K562 (cell line): ENCODE measurements at regions not wholly inside any gene's neighbourhood (a gene's known extent, or its start where the extent isn't known, plus 50 kb on each side); places are given as distances from the start of the nearest gene placed in this dataset.
A peak's percentile ranks its signal among the peaks of the same experiment; 100 is the strongest.

Source experiments
- BRD9 ChIP-seq: fragments of 450-650 bp; IDR thresholded peaks from 2 replicates; pipeline ENCODE4 v1.6.1; 2018; ENCODE audit warnings: low read depth; ENCODE audit not compliant: partially characterized antibody
- CBX3 ChIP-seq, 2 experiments: IDR thresholded peaks; 1 replicate in 1 of 2; 2 replicates in 1 of 2; pipeline ENCODE4 v1.6.1; 2012; ENCODE audit warnings: inconsistent platforms in 2 of 2, low read length in 2 of 2, borderline replicate concordance in 1 of 2, control low read depth in 1 of 2
- CBX8 ChIP-seq: fragments of 200-600 bp; sonication (generic); IDR thresholded peaks from 2 replicates; pipeline ENCODE4 v1.6.1; 2012; ENCODE audit warnings: borderline replicate concordance, mixed run types, low read depth, mild to moderate bottlenecking, moderate library complexity, mixed read lengths, low read length, control low read depth, inconsistent platforms; ENCODE audit not compliant: poor library complexity, severe bottlenecking; ENCODE audit errors: extremely low read depth
- CGGBP1 ChIP-seq: fragments of 250-450 bp; sonication (Bioruptor Pico); IDR thresholded peaks from 2 replicates; pipeline ENCODE4 v1.9.0; 2021; ENCODE audit warnings: mild to moderate bottlenecking
- CHAMP1 ChIP-seq: fragments of 450-650 bp; IDR thresholded peaks from 2 replicates; pipeline ENCODE4 v1.6.1; 2016; ENCODE audit warnings: mild to moderate bottlenecking
- FOXK2 ChIP-seq, 2 experiments: fragments of 450-650 bp; IDR thresholded peaks in 1 of 2; conservative IDR thresholded peaks in 1 of 2; 2 replicates each; pipeline ENCODE4 v1.6.1; 2016; ENCODE audit warnings: low read depth in 2 of 2, mild to moderate bottlenecking in 1 of 2
- KDM1A ChIP-seq, 2 experiments: fragments of 450-650 bp; IDR thresholded peaks; 2 replicates each; pipeline ENCODE4 v1.6.1; 2016; ENCODE audit warnings: mild to moderate bottlenecking in 2 of 2
- L3MBTL2 ChIP-seq: fragments of 450-650 bp; IDR thresholded peaks from 2 replicates; pipeline ENCODE4 v1.6.1; 2016; ENCODE audit warnings: mild to moderate bottlenecking, moderate library complexity
- MEF2D ChIP-seq: conservative IDR thresholded peaks from 2 replicates; pipeline ENCODE4 v1.6.1; 2016; ENCODE audit warnings: low read depth, missing genetic modification characterization, missing compliant biosample characterization
- MIER1 ChIP-seq: fragments of 450-650 bp; IDR thresholded peaks from 2 replicates; pipeline ENCODE4 v1.6.1; 2016; ENCODE audit warnings: antibody characterized with exemption, mild to moderate bottlenecking, low read depth
- NRF1 ChIP-seq, 2 experiments: fragments of 450-650 bp; IDR thresholded peaks in 1 of 2; conservative IDR thresholded peaks in 1 of 2; 2 replicates each; pipeline ENCODE4 v1.6.1; 2014; ENCODE audit warnings: mild to moderate bottlenecking in 2 of 2
- PBX2 ChIP-seq, 2 experiments: IDR thresholded peaks in 1 of 2; conservative IDR thresholded peaks in 1 of 2; 2 replicates each; pipeline ENCODE4 v1.6.1; 2016; ENCODE audit warnings: low read depth in 2 of 2, mild to moderate bottlenecking in 1 of 2, missing compliant biosample characterization in 1 of 2, missing genetic modification characterization in 1 of 2, moderate library complexity in 1 of 2
- POLR2B ChIP-seq: fragments of 450-650 bp; IDR thresholded peaks from 2 replicates; pipeline ENCODE4 v1.6.1; 2018; ENCODE audit warnings: low read depth; ENCODE audit not compliant: partially characterized antibody
- SMARCE1 ChIP-seq: fragments of 450-650 bp; IDR thresholded peaks from 2 replicates; pipeline ENCODE4 v1.7.1; 2016; ENCODE audit warnings: mild to moderate bottlenecking
- SMC3 ChIP-seq: conservative IDR thresholded peaks from 2 replicates; pipeline ENCODE4 v1.6.1; 2011; ENCODE audit warnings: low read depth, low read length, improper control_type of control experiment; ENCODE audit not compliant: insufficient read depth
- SOX6 ChIP-seq: fragments of 450-650 bp; IDR thresholded peaks from 2 replicates; pipeline ENCODE4 v1.6.1; 2014; ENCODE audit warnings: mild to moderate bottlenecking
- SREBF2 ChIP-seq: sonication (generic); formaldehyde crosslinking; IDR thresholded peaks from 2 replicates; pipeline ENCODE4 v1.4.0; 2020; ENCODE audit warnings: mild to moderate bottlenecking, missing genetic modification reagents
- TAF1 ChIP-seq: IDR thresholded peaks from 2 replicates; pipeline ENCODE4 v1.6.1; 2011; ENCODE audit warnings: mild to moderate bottlenecking, low read length, moderate library complexity; ENCODE audit not compliant: insufficient read depth, control insufficient read depth, severe bottlenecking; ENCODE audit errors: extremely low read depth
- THAP7 ChIP-seq: fragments of 250-450 bp; sonication (Bioruptor Pico); IDR thresholded peaks from 2 replicates; pipeline ENCODE4 v1.5.0; 2021
- U2AF2 ChIP-seq: fragments of 200-400 bp; formaldehyde crosslinking; optimal IDR thresholded peaks from 2 replicates; pipeline ENCODE3; 2017; ENCODE audit warnings: low read depth, mild to moderate bottlenecking, low read length
- ZBED1 ChIP-seq: IDR thresholded peaks from 2 replicates; pipeline ENCODE4 v1.6.1; 2014
- ZNF121 ChIP-seq: sonication (generic); formaldehyde crosslinking; conservative IDR thresholded peaks from 2 replicates; pipeline ENCODE4 v1.8.0; 2022; ENCODE audit warnings: missing genetic modification reagents
- ZNF584 ChIP-seq: fragments of 200-800 bp; sonication (Bioruptor generic); IDR thresholded peaks from 2 replicates; pipeline ENCODE4 v1.6.1; 2016; ENCODE audit warnings: low read depth, mild to moderate bottlenecking, missing genetic modification characterization, missing compliant biosample characterization
- ZNF695 ChIP-seq: fragments of 450-650 bp; formaldehyde crosslinking; IDR thresholded peaks from 2 replicates; pipeline ENCODE4 v1.4.0; 2020; ENCODE audit warnings: mild to moderate bottlenecking, moderate library complexity

- no peak for TF ChIP-seq CHAMP1
- TF ChIP-seq U2AF2: no peak
- peak; percentile 93 for TF ChIP-seq SOX6
- no peak for TF ChIP-seq SREBF2 (CRISPR knock-in tag)
- TF ChIP-seq FOXK2 (conservative IDR thresholded peaks at IDR 0.05 in 1 of 2, IDR thresholded peaks at IDR 0.05 in 1 of 2; ENCODE audit: low read depth in 2 of 2): peak; percentile 45 to 69; a peak in 3 of 4 replicates
- no peak for TF ChIP-seq NRF1 (conservative IDR thresholded peaks at IDR 0.05 in 1 of 2, IDR thresholded peaks at IDR 0.05 in 1 of 2)
- no peak for TF ChIP-seq PBX2 (CRISPR knock-in tag; IDR thresholded peaks at IDR 0.05; ENCODE audit: low read depth)
- TF ChIP-seq PBX2 (tag; conservative IDR thresholded peaks at IDR 0.05; ENCODE audit: low read depth): no peak
- peak; percentile 66 for TF ChIP-seq SMARCE1
- no peak for TF ChIP-seq POLR2B
- TF ChIP-seq L3MBTL2: peak; percentile 57; the same call in 1 of the 2 replicates
- TF ChIP-seq CBX8: no peak
- TF ChIP-seq KDM1A (IDR thresholded peaks at IDR 0.05): peak; percentile 32 to 62; a peak in 2 of 4 replicates
- TF ChIP-seq ZNF695: no peak
- no peak for TF ChIP-seq MEF2D (tag)
- TF ChIP-seq CBX3 (IDR thresholded peaks at IDR 0.05; ENCODE audit: borderline replicate concordance in 1 of 2, low read length in 2 of 2): no peak
- no peak for TF ChIP-seq ZNF121 (CRISPR knock-in tag)
- TF ChIP-seq ZBED1: no peak
- peak; percentile 39; the same call in 1 of the 2 replicates for TF ChIP-seq ZNF584
- no peak for TF ChIP-seq BRD9
- no peak for TF ChIP-seq SMC3
- no peak for TF ChIP-seq TAF1
- no peak for TF ChIP-seq MIER1
- no peak for TF ChIP-seq THAP7 (CRISPR knock-in tag)
- TF ChIP-seq CGGBP1: no peak
Observed at GRCh38 chr3:72595376-72595775, 252.9 kb downstream of the SHQ1 start (continued).
